Mucosa of rectum (tissue), 2 donors: ENCODE measurements at regions not wholly inside any gene's neighbourhood (a gene's known extent, or its start where the extent isn't known, plus 50 kb on each side); places are given as distances from the start of the nearest gene placed in this dataset.

Experiments
- H3K27ac ChIP-seq, 2 donors: one replicate each; pipeline ENCODE4 v1.7.0; 2013; ENCODE audit warnings: inconsistent platforms in 2 of 2, low read depth in 2 of 2, low read length in 2 of 2
- H3K27me3 ChIP-seq, 2 donors: one replicate each; pipeline ENCODE4 v1.7.0; 2013; ENCODE audit warnings: low read length in 2 of 2; ENCODE audit not compliant: control insufficient read depth in 2 of 2, insufficient read depth in 2 of 2
- H3K36me3 ChIP-seq, 2 donors: one replicate each; pipeline ENCODE4 v1.7.0; 2013; ENCODE audit warnings: low read length in 2 of 2; ENCODE audit not compliant: control insufficient read depth in 2 of 2, insufficient read depth in 2 of 2
- H3K4me1 ChIP-seq, 2 donors: one replicate each; pipeline ENCODE4 v1.7.0; 2013; ENCODE audit warnings: low read length in 2 of 2, mild to moderate bottlenecking in 1 of 2; ENCODE audit not compliant: control insufficient read depth in 2 of 2, insufficient read depth in 2 of 2
- H3K4me3 ChIP-seq, 2 donors: one replicate each; pipeline ENCODE4 v1.7.0; 2013; ENCODE audit warnings: low read length in 2 of 2
- H3K9ac ChIP-seq, 2 donors: one replicate each; pipeline ENCODE4 v1.7.0; 2013; ENCODE audit warnings: low read length in 2 of 2, low read depth in 1 of 2, mild to moderate bottlenecking in 1 of 2
- H3K9me3 ChIP-seq, 2 donors: one replicate each; pipeline ENCODE4 v1.7.0; 2013; ENCODE audit warnings: low read length in 2 of 2; ENCODE audit not compliant: control insufficient read depth in 2 of 2
- donor health status: healthy.
- donor health status: Normal muscosa, but diverticular disease.

- Histone ChIP-seq H3K9me3 (no peaks in the 10 kb centered on the region), H3K27ac (no peak overlapping the region), H3K9ac (no peak overlapping the region)
Measured at GRCh38 chr17:17398188-17398942, 78.4 kb upstream of the MED9 start.

GRCh38 chr17:17398943-17399926, 77.6 kb upstream of the MED9 start:
- peaks cover 4 to 6% of the 10 kb centered on the region in 2 donors for H3K4me1 ChIP-seq
- no peaks in the 10 kb centered on the region for H3K9me3 ChIP-seq
- H3K27ac ChIP-seq, result no peak overlapping the region
- no peak overlapping the region for H3K9ac ChIP-seq
- no peaks in the 10 kb centered on the region for H3K36me3 ChIP-seq
- H3K4me3 ChIP-seq, result no peak overlapping the region
- H3K27me3 ChIP-seq, result peaks cover 0 to 6% of the 10 kb centered on the region in 2 donors

More at GRCh38 chr17:17398188-17398942, 78.4 kb upstream of the MED9 start:
- peaks cover under 1% of the 10 kb centered on the region in 2 donors for H3K4me1 ChIP-seq
- H3K27me3 ChIP-seq, result peaks cover 0 to 6% of the 10 kb centered on the region in 2 donors
- no peaks in the 10 kb centered on the region for H3K36me3 ChIP-seq
- no peak overlapping the region for H3K4me3 ChIP-seq

- Histone ChIP-seq H3K9me3 (no peaks in the 10 kb centered on the region), H3K27me3 (peaks cover 0 to 6% of the 10 kb centered on the region in 2 donors), H3K27ac (no peak overlapping the region), H3K9ac (no peak overlapping the region), H3K4me3 (no peak overlapping the region), H3K36me3 (no peaks in the 10 kb centered on the region), H3K4me1 (peaks cover 4 to 6% of the 10 kb centered on the region in 2 donors)
Measured at GRCh38 chr17:17400070-17400469, 76.7 kb upstream of the MED9 start.

GRCh38 chr17:17400566-17401184, 76.1 kb upstream of the MED9 start:
- Histone ChIP-seq H3K9me3 (no peaks in the 10 kb centered on the region), H3K4me1 (peaks cover 4 to 6% of the 10 kb centered on the region in 2 donors), H3K9ac (no peak overlapping the region), H3K27ac (no peak overlapping the region), H3K4me3 (no peak overlapping the region), H3K27me3 (peaks cover 0 to 6% of the 10 kb centered on the region in 2 donors), H3K36me3 (no peaks in the 10 kb centered on the region)

GRCh38 chr17:17401271-17401781, 75.5 kb upstream of the MED9 start:
- no peak overlapping the region for H3K27ac ChIP-seq
- H3K9me3 ChIP-seq, result no peaks in the 10 kb centered on the region
- H3K27me3 ChIP-seq, result peaks cover 0 to 6% of the 10 kb centered on the region in 2 donors
- no peak overlapping the region for H3K9ac ChIP-seq
- H3K36me3 ChIP-seq, result no peaks in the 10 kb centered on the region
- peaks cover 4 to 6% of the 10 kb centered on the region in 2 donors for H3K4me1 ChIP-seq
- no peak overlapping the region for H3K4me3 ChIP-seq

GRCh38 chr17:17402558-17402957, 74.2 kb upstream of the MED9 start:
- Histone ChIP-seq H3K9ac (no peak overlapping the region), H3K4me1 (peaks cover 4 to 6% of the 10 kb centered on the region in 2 donors)

GRCh38 chr17:17403065-17403464, 73.7 kb upstream of the MED9 start:
- no peak overlapping the region for H3K9ac ChIP-seq
- H3K4me3 ChIP-seq, result no peak overlapping the region
- peaks cover 4 to 6% of the 10 kb centered on the region in 2 donors for H3K4me1 ChIP-seq
- no peaks in the 10 kb centered on the region for H3K36me3 ChIP-seq
- peaks cover 0 to 6% of the 10 kb centered on the region in 2 donors for H3K27me3 ChIP-seq
- H3K27ac ChIP-seq, result no peak overlapping the region
- H3K9me3 ChIP-seq, result no peaks in the 10 kb centered on the region

More at GRCh38 chr17:17402558-17402957, 74.2 kb upstream of the MED9 start:
- Histone ChIP-seq H3K27me3 (peaks cover 0 to 6% of the 10 kb centered on the region in 2 donors), H3K27ac (no peak overlapping the region), H3K9me3 (no peaks in the 10 kb centered on the region), H3K36me3 (no peaks in the 10 kb centered on the region), H3K4me3 (no peak overlapping the region)

GRCh38 chr17:17403899-17404576, 72.8 kb upstream of the MED9 start:
- peaks cover 0 to 6% of the 10 kb centered on the region in 2 donors for H3K27me3 ChIP-seq
- no peaks in the 10 kb centered on the region for H3K36me3 ChIP-seq
- peaks cover 4 to 6% of the 10 kb centered on the region in 2 donors for H3K4me1 ChIP-seq
- H3K27ac ChIP-seq, result peak overlapping the region in 1 of 2 donors; percentile 38
- H3K9me3 ChIP-seq, result no peaks in the 10 kb centered on the region
- H3K9ac ChIP-seq, result no peak overlapping the region
- no peak overlapping the region for H3K4me3 ChIP-seq

GRCh38 chr17:17405673-17406072, 71.1 kb upstream of the MED9 start:
- Histone ChIP-seq H3K36me3 (no peaks in the 10 kb centered on the region), H3K9me3 (no peaks in the 10 kb centered on the region), H3K4me3 (no peak overlapping the region), H3K27me3 (peaks cover 0 to 4% of the 10 kb centered on the region in 2 donors), H3K4me1 (peaks cover 4 to 6% of the 10 kb centered on the region in 2 donors), H3K9ac (no peak overlapping the region), H3K27ac (no peak overlapping the region)
